GM12878 (cell line): ENCODE measurements at regions not wholly inside any gene's neighbourhood (a gene's known extent, or its start where the extent isn't known, plus 50 kb on each side); places are given as distances from the start of the nearest gene placed in this dataset.

Experiments used
- ATAC-seq: fragments of 200-7000 bp; cut with Tn5 transposase; 3 replicates; pipeline ENCODE4 v1.9.1; 2020; ENCODE audit warnings: mild to moderate bottlenecking, moderate library complexity
- BruUV-seq: library from RNA; stranded (reverse); fragments of 400-500 nt; replicated peaks from 2 replicates; lab custom pipeline; 2021; lab: Mats Ljungman, UMichigan
- CTCF ChIA-PET: fragments of 300-600 bp; sonication (Branson Sonifier 250); formaldehyde crosslinking; extraction: SDS; loops from one replicate; lab custom pipeline; 2021; ENCODE audit warnings: inconsistent platforms; lab: Yijun Ruan, JAX
- POLR2A ChIA-PET: fragments of 350-600 bp; formaldehyde crosslinking; extraction: SDS; loops from one replicate; lab custom pipeline; 2021; ENCODE audit warnings: inconsistent platforms; lab: Charles Lee
- RAD21 ChIA-PET: fragments of 300-600 bp; sonication (Branson Sonifier 250); formaldehyde crosslinking; loops from one replicate; lab custom pipeline; 2023; ENCODE audit warnings: antibody characterized with exemption; ENCODE audit not compliant: unreplicated experiment; lab: Charles Lee
- SMC1A ChIA-PET: fragments of 300-600 bp; sonication (Branson Sonifier 250); formaldehyde crosslinking; loops from one replicate; lab custom pipeline; 2023; ENCODE audit not compliant: unreplicated experiment, uncharacterized antibody; lab: Charles Lee
- DNase-seq: peaks from one replicate; pipeline ENCODE4 v3.0.0-alpha.2; 2011; ENCODE audit warnings: low read depth, low spot score
- FAIRE-seq: peaks from 3 replicates; lab custom pipeline; 2011; peaks lifted over from hg19 to GRCh38; lab: Jason Lieb, UNC
- H2AFZ ChIP-seq: 2 replicates; pipeline ENCODE4 v1.6.0; 2011; ENCODE audit warnings: low read depth, low read length, control low read depth; ENCODE audit not compliant: control insufficient read depth
- H3K27ac ChIP-seq: 2 replicates; pipeline ENCODE4 v1.5.1; 2011; ENCODE audit warnings: control low read depth; ENCODE audit not compliant: control insufficient read depth, insufficient read depth
- H3K27me3 ChIP-seq, 2 experiments: replicated peaks in 1 of 2; 2 replicates each; pipeline versions ENCODE4 v1.6.0 to v1.6.1; 2011; ENCODE audit warnings: low read length in 1 of 2; ENCODE audit not compliant: control insufficient read depth in 2 of 2, insufficient read depth in 2 of 2
- H3K36me3 ChIP-seq, 2 experiments: 2 replicates each; pipeline ENCODE4 v1.5.1; 2011; ENCODE audit warnings: low read length in 1 of 2; ENCODE audit not compliant: control insufficient read depth in 2 of 2, insufficient read depth in 2 of 2
- H3K4me1 ChIP-seq: 2 replicates; pipeline ENCODE4 v1.6.1; 2011; ENCODE audit warnings: mild to moderate bottlenecking, low read length, moderate library complexity, mixed read lengths; ENCODE audit not compliant: control insufficient read depth, insufficient read depth
- H3K4me2 ChIP-seq: 2 replicates; pipeline ENCODE4 v1.6.0; 2011; ENCODE audit warnings: control low read depth; ENCODE audit not compliant: control insufficient read depth, insufficient read depth
- H3K4me3 ChIP-seq: fragments of 200-600 bp; sonication (generic); 2 replicates; pipeline ENCODE4 v1.5.1; 2016
- H3K79me2 ChIP-seq: 2 replicates; pipeline ENCODE4 v1.6.0; 2011; ENCODE audit warnings: low read length; ENCODE audit not compliant: control insufficient read depth, insufficient read depth
- H3K9ac ChIP-seq: 2 replicates; pipeline ENCODE4 v1.8.0; 2011; ENCODE audit warnings: low read length, control low read depth, mixed read lengths; ENCODE audit not compliant: control insufficient read depth, insufficient read depth
- H3K9me3 ChIP-seq: replicated peaks from 3 replicates; pipeline ENCODE4 v1.5.1; 2011; ENCODE audit warnings: mild to moderate bottlenecking, low read length; ENCODE audit not compliant: control insufficient read depth, insufficient read depth
- H4K20me1 ChIP-seq: 2 replicates; pipeline ENCODE4 v1.6.0; 2011; ENCODE audit not compliant: control insufficient read depth, insufficient read depth
- ATF2 ChIP-seq: IDR thresholded peaks from 2 replicates; pipeline ENCODE4 v1.6.1; 2012; ENCODE audit warnings: low read length, inconsistent platforms
- ATF7 ChIP-seq: fragments of 450-650 bp; IDR thresholded peaks from 2 replicates; pipeline ENCODE4 v1.6.1; 2016; ENCODE audit warnings: low read depth, mild to moderate bottlenecking
- ESRRA ChIP-seq: IDR thresholded peaks from 2 replicates; pipeline ENCODE4 v1.6.1; 2012; ENCODE audit warnings: mild to moderate bottlenecking, low read length, improper control_type of control experiment
- IKZF2 ChIP-seq, 2 experiments: fragments of 450-650 bp; IDR thresholded peaks; 2 replicates each; pipeline ENCODE4 v1.6.1; 2017; ENCODE audit warnings: mild to moderate bottlenecking in 2 of 2, moderate library complexity in 2 of 2
- IRF3 ChIP-seq: fragments of 450-650 bp; IDR thresholded peaks from 2 replicates; pipeline ENCODE4 v1.6.1; 2014; ENCODE audit warnings: mild to moderate bottlenecking
- JUNB ChIP-seq: IDR thresholded peaks from 2 replicates; pipeline ENCODE4 v1.6.1; 2016; ENCODE audit warnings: antibody characterized with exemption, mild to moderate bottlenecking
- JUND ChIP-seq: IDR thresholded peaks from 2 replicates; pipeline ENCODE4 v1.6.1; 2012; ENCODE audit warnings: low read depth, mild to moderate bottlenecking, low read length, improper control_type of control experiment, moderate library complexity
- MEF2B ChIP-seq: fragments of 450-650 bp; IDR thresholded peaks from 2 replicates; pipeline ENCODE4 v1.6.1; 2018; ENCODE audit warnings: mild to moderate bottlenecking, moderate library complexity; ENCODE audit not compliant: partially characterized antibody, poor library complexity, severe bottlenecking
- NFYB ChIP-seq: IDR thresholded peaks from 2 replicates; pipeline ENCODE4 v1.6.1; 2011; ENCODE audit warnings: low read depth, mild to moderate bottlenecking, low read length, improper control_type of control experiment, moderate library complexity; ENCODE audit not compliant: insufficient read depth
- NR2C1 ChIP-seq: fragments of 450-650 bp; IDR thresholded peaks from 2 replicates; pipeline ENCODE4 v1.6.1; 2017; ENCODE audit warnings: antibody characterized with exemption, mild to moderate bottlenecking, moderate library complexity
- NR2F1 ChIP-seq: fragments of 450-650 bp; conservative IDR thresholded peaks from 2 replicates; pipeline ENCODE4 v1.6.1; 2017; ENCODE audit warnings: mild to moderate bottlenecking
- PAX5 ChIP-seq: IDR thresholded peaks from 2 replicates; pipeline ENCODE4 v1.6.1; 2011; ENCODE audit warnings: low read depth, low read length, borderline replicate concordance
- PAX8 ChIP-seq: fragments of 450-650 bp; IDR thresholded peaks from 2 replicates; pipeline ENCODE4 v1.6.1; 2017; ENCODE audit warnings: mild to moderate bottlenecking, moderate library complexity
- RBBP5 ChIP-seq: fragments of 200-600 bp; sonication (generic); conservative IDR thresholded peaks from 2 replicates; pipeline ENCODE4 v1.6.1; 2016
- SMC3 ChIP-seq: IDR thresholded peaks from 2 replicates; pipeline ENCODE4 v1.6.1; 2011; ENCODE audit warnings: low read length, improper control_type of control experiment, borderline replicate concordance
- STAT3 ChIP-seq: IDR thresholded peaks from 2 replicates; pipeline ENCODE4 v1.6.1; 2011; ENCODE audit warnings: low read depth, low read length, improper control_type of control experiment
- SUZ12 ChIP-seq: fragments of 200-600 bp; sonication (generic); IDR thresholded peaks from one replicate; pipeline ENCODE4 v1.6.1; 2018; ENCODE audit warnings: antibody characterized with exemption, mild to moderate bottlenecking; ENCODE audit not compliant: unreplicated experiment
- USF2 ChIP-seq: IDR thresholded peaks from 2 replicates; pipeline ENCODE4 v1.6.1; 2011; ENCODE audit warnings: low read depth, low read length, improper control_type of control experiment, borderline replicate concordance
- ZNF24 ChIP-seq: fragments of 450-650 bp; IDR thresholded peaks from 2 replicates; pipeline ENCODE4 v1.6.1; 2017; ENCODE audit warnings: antibody characterized with exemption, mild to moderate bottlenecking
- ZNF384 ChIP-seq: IDR thresholded peaks from 2 replicates; pipeline ENCODE4 v1.6.1; 2012; ENCODE audit warnings: low read depth, mild to moderate bottlenecking, low read length, improper control_type of control experiment, borderline replicate concordance
- WGBS: methylation state at CpG from one replicate; pipeline ENCODE4 v1.1.6; 2016; ENCODE audit warnings: low lambda C conversion rate; ENCODE audit not compliant: insufficient replicate concordance, insufficient coverage; ENCODE audit errors: missing lambda C conversion rate; 5-methylcytosine and 5-hydroxymethylcytosine counted together
- in situ Hi-C: fragments of 300-500 bp; cut with MboI; formaldehyde crosslinking; loops from 9 replicates; pipeline ENCODE4 v1.14.3; 2018; ENCODE audit warnings: mixed read lengths
- intact Hi-C: fragments of 100-400 bp; cut with micrococcal nuclease; formaldehyde crosslinking; loops from one replicate; pipeline ENCODE4 v1.14.2; 2022; ENCODE audit not compliant: unreplicated experiment
- TF ChIP-seq, protein P1 (sequence below): IDR thresholded peaks from 2 replicates; pipeline ENCODE4 v1.6.1; 2012; ENCODE audit warnings: low read depth, low read length, improper control_type of control experiment

GRCh38 chr6:21845018-21845417 is 251.5 kb downstream of the SOX4 start:
- H3K9me3 ChIP-seq: no peaks in the 10 kb centered on the region
- intact Hi-C loops: no loop called here
- H3K27ac ChIP-seq: no peak overlapping the region
- H3K4me3 ChIP-seq: no peak overlapping the region
- H3K9ac ChIP-seq: no peak overlapping the region
- TF ChIP-seq MEF2B (no peak), NFYB (peak; percentile 53; the same call in 1 of the 2 replicates), ATF7 (peak; percentile 81), NR2C1 (no peak), JUND (no peak), SMC3 (no peak), PAX5 (no peak), SUZ12 (no peak), ZNF24 (no peak), ESRRA (no peak), ATF2 (0 out of 2 replicates have a peak, but pooled peaks have one; percentile 55), JUNB (no peak), PAX8 (no peak), NR2F1 (no peak), ZNF384 (no peak), STAT3 (no peak), USF2 (no peak), IKZF2 (IDR thresholded peaks at IDR 0.05) (no peak), IRF3 (no peak), RBBP5 (no peak)
- TF ChIP-seq, protein P1, sequence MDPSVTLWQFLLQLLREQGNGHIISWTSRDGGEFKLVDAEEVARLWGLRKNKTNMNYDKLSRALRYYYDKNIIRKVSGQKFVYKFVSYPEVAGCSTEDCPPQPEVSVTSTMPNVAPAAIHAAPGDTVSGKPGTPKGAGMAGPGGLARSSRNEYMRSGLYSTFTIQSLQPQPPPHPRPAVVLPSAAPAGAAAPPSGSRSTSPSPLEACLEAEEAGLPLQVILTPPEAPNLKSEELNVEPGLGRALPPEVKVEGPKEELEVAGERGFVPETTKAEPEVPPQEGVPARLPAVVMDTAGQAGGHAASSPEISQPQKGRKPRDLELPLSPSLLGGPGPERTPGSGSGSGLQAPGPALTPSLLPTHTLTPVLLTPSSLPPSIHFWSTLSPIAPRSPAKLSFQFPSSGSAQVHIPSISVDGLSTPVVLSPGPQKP: no peak
- H2AFZ ChIP-seq: no peak overlapping the region
- ChIA-PET POLR2A (no interaction called here), SMC1A (interaction anchor here (1.3 kb wide), 1 partner anchor 9 kb away, joined by 3 read pairs; no protein-coding TSS in a partner anchor), CTCF (interaction anchor here (1.1 kb wide), 1 partner anchor 16 kb away, joined by 6 read pairs; no protein-coding TSS in a partner anchor), RAD21 (interaction anchor here (1.4 kb wide), 1 partner anchor 13 kb away, joined by 3 read pairs; no protein-coding TSS in a partner anchor)
- H3K36me3 ChIP-seq: no peaks in the 10 kb centered on the region
- in situ Hi-C loops: no loop called here
- H3K4me1 ChIP-seq: peaks cover 4% of the 10 kb centered on the region; the same call in 1 of the 2 replicates
- no peaks in the 10 kb centered on the region for H3K79me2 ChIP-seq
- DNase-seq (no peak), ATAC-seq (no peak), FAIRE-seq (no peak)
- BruUV-seq: no TSS peak
- WGBS: 72% methylated on average over 3 of the region's 3 CpGs
- H3K27me3 ChIP-seq: no peaks in the 10 kb centered on the region
- no peaks in the 10 kb centered on the region for H4K20me1 ChIP-seq
- H3K4me2 ChIP-seq: no peak overlapping the region
